Chondrocyte (in vitro differentiated cells): ENCODE measurements at regions not wholly inside any gene's neighbourhood (a gene's known extent, or its start where the extent isn't known, plus 50 kb on each side); places are given as distances from the start of the nearest gene placed in this dataset.
A peak's percentile ranks its signal among the peaks of the same experiment; 100 is the strongest.
"Not testable (repeated sequence)": the region's sequence is repeated elsewhere in the genome, so short reads cannot be mapped to it uniquely, and the experiment has no call there.

Source experiments
- DNase-seq: peaks from one replicate; pipeline ENCODE4 v3.0.0; 2021; ENCODE audit warnings: mixed read lengths, low spot score
- H3K27ac Mint-ChIP-seq: one replicate; pipeline ENCODE4 v1.8.0; 2021; ENCODE audit warnings: mild to moderate bottlenecking, moderate library complexity, mixed read lengths; ENCODE audit not compliant: unreplicated experiment
- H3K27me3 Mint-ChIP-seq: 2 replicates; pipeline ENCODE4 v1.8.0; 2021; ENCODE audit warnings: low read depth, mixed read lengths
- H3K36me3 Mint-ChIP-seq: 2 replicates; pipeline ENCODE4 v1.8.0; 2021; ENCODE audit warnings: low read depth, mixed read lengths
- H3K4me1 Mint-ChIP-seq: 2 replicates; pipeline ENCODE4 v1.8.0; 2021; ENCODE audit warnings: low read depth, mild to moderate bottlenecking, mixed read lengths
- H3K4me3 Mint-ChIP-seq: one replicate; pipeline ENCODE4 v1.8.0; 2021; ENCODE audit warnings: mild to moderate bottlenecking, moderate library complexity, mixed read lengths; ENCODE audit not compliant: unreplicated experiment
- H3K9me3 Mint-ChIP-seq: 2 replicates; pipeline ENCODE4 v1.8.0; 2021; ENCODE audit warnings: low read depth, mixed read lengths
- TF ChIP-seq, protein P1 (sequence below): fragments of 200-600 bp; sonication (generic); IDR thresholded peaks from 2 replicates; pipeline ENCODE4 v1.5.0; 2021; ENCODE audit warnings: antibody characterized with exemption, mild to moderate bottlenecking, moderate library complexity

DNA sequence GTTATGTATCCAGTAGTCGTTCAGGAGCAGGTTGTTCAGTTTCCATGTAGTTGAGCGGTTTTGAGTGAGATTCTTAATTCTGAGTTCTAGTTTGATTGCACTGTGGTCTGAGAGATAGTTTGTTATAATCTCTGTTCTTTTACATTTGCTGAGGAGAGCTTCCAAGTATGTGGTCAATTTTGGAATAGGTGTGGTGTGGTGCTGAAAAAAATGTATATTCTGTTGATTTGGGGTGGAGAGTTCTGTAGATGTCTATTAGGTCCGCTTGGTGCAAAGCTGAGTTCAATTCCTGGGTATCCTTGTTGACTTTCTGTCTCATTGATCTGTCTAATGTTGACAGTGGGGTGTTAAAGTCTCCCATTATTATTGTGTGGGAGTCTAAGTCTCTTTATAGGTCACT is 68.6 kb upstream of the IZUMO1R start:
- H3K27me3 Mint-ChIP-seq, H3K9me3 Mint-ChIP-seq, H3K36me3 Mint-ChIP-seq, H3K27ac Mint-ChIP-seq, DNase-seq, H3K4me3 Mint-ChIP-seq, H3K4me1 Mint-ChIP-seq: not testable (repeated sequence)

DNA sequence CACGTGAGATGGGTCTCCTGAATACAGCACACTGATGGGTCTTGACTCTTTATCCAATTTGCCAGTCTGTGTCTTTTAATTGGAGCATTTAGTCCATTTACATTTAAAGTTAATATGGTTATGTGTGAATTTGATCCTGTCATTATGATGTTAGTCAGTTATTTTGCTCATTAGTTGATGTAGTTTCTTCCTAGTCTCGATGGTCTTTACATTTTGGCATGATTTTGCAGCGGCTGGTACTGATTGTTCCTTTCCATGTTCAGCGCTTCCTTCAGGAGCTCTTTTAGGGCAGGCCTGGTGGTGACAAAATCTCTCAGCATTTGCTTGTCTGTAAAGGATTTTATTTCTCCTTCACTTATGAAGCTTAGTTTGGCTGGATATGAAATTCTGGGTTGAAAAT is 68.0 kb upstream of the IZUMO1R start:
- not testable (repeated sequence) for H3K9me3 Mint-ChIP-seq, H3K27me3 Mint-ChIP-seq

DNA sequence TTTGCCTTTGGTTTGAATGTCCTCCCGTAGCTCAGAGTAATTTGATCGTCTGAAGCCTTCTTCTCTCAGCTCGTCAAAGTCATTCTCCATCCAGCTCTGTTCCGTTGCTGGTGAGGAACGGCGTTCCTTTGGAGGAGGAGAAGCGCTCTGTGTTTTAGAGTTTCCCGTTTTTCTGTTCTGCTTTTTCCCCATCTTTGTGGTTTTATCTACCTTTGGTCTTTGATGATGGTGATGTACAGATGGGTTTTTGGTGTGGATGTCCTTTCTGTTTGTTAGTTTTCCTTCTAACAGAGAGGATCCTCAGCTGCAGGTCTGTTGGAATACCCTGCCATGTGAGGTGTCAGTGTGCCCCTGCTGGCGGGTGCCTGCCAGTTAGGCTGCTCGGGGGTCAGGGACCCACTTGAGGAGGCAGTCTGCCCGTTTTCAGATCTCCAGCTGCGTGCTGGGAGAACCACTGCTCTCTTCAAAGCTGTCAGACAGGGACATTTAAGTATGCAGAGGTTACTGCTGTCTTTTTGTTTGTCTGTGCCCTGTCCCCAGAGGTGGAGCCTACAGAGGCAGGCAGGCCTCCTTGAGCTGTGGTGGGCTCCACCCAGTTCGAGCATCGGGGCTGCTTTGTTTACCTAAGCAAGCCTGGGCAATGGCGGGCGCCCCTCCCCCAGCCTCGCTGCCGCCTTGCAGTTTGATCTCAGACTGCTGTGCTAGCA is 66.8 kb upstream of the IZUMO1R start:
- H3K36me3 Mint-ChIP-seq, H3K27ac Mint-ChIP-seq, H3K4me3 Mint-ChIP-seq, H3K27me3 Mint-ChIP-seq, H3K4me1 Mint-ChIP-seq, H3K9me3 Mint-ChIP-seq: not testable (repeated sequence)
- DNase-seq = peak; percentile 99

More for the DNA sequence above, 68.0 kb upstream of the IZUMO1R start:
- not testable (repeated sequence) for H3K27ac Mint-ChIP-seq, DNase-seq, H3K4me3 Mint-ChIP-seq, H3K4me1 Mint-ChIP-seq, H3K36me3 Mint-ChIP-seq

DNA sequence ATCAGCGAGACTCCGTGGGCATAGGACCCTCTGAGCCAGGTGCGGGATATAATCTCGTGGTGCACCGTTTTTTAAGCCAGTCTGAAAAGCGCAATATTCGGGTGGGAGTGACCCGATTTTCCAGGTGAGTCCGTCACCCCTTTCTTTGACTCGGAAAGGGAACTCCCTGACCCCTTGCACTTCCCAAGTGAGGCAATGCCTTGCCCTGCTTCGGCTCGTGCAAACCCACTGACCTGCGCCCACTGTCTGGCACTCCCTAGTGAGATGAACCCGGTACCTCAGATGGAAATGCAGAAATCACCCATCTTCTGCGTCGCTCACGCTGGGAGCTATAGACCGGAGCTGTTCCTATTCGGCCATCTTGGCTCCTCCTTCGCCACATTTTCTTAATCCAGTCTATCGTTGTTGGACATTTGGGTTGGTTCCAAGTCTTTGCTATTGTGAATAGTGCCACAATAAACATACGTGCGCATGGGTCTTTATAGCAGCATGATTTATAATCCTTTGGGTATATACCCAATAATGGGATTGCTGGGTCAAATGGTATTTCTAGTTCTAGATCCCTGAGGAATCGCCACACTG is 66.1 kb upstream of the IZUMO1R start:
- not testable (repeated sequence) for H3K4me1 Mint-ChIP-seq, H3K4me3 Mint-ChIP-seq, H3K27me3 Mint-ChIP-seq, H3K27ac Mint-ChIP-seq, H3K36me3 Mint-ChIP-seq, H3K9me3 Mint-ChIP-seq
- DNase-seq = peak; percentile 99

DNA sequence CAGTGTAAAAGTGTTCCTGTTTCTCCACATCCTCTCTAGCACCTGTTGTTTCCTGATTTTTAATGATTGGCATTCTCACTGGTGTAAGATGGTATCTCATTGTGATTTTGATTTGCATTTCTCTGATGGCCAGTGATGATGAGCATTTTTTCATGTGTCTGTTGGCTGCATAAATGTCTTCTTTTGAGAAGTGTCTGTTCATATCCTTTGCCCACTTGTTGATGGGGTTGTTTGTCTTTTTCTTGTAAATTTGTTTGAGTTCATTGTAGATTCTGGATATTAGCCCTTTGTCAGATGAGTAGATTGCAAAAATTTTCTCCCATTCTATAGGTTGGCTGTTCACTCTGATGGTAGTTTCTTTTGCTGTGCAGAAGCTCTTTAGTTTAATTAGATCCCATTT is 65.6 kb upstream of the IZUMO1R start:
- H3K27me3 Mint-ChIP-seq, H3K36me3 Mint-ChIP-seq, H3K4me1 Mint-ChIP-seq, DNase-seq, H3K4me3 Mint-ChIP-seq, H3K27ac Mint-ChIP-seq, H3K9me3 Mint-ChIP-seq: not testable (repeated sequence)

DNA sequence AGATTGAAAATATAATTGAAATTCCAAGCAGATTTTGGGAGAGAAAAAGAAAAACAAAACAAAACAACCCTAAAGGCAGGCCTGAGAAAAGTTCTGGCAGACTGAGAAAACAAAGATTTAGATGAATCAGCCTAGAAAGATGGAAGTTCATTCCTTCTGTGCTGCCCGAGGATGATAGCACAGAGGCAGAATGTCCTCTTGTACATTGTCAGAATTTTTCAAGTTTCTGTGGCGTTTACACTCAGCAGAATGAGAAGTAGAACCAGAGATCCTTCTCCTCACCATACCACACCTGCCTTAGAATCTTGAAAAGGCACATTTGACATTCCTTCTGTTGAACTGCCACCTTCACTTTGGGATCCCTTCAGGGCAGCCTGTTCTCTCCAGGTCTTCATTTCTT is 62.5 kb upstream of the IZUMO1R start:
- Mint-ChIP-seq H3K4me1 (peaks cover 9% of the 10 kb centered on the region), H3K4me3 (no peak overlapping the region), H3K9me3 (no peaks in the 10 kb centered on the region), H3K27ac (no peak overlapping the region), H3K27me3 (no peaks in the 10 kb centered on the region), H3K36me3 (no peaks in the 10 kb centered on the region)
- TF ChIP-seq, protein P1, sequence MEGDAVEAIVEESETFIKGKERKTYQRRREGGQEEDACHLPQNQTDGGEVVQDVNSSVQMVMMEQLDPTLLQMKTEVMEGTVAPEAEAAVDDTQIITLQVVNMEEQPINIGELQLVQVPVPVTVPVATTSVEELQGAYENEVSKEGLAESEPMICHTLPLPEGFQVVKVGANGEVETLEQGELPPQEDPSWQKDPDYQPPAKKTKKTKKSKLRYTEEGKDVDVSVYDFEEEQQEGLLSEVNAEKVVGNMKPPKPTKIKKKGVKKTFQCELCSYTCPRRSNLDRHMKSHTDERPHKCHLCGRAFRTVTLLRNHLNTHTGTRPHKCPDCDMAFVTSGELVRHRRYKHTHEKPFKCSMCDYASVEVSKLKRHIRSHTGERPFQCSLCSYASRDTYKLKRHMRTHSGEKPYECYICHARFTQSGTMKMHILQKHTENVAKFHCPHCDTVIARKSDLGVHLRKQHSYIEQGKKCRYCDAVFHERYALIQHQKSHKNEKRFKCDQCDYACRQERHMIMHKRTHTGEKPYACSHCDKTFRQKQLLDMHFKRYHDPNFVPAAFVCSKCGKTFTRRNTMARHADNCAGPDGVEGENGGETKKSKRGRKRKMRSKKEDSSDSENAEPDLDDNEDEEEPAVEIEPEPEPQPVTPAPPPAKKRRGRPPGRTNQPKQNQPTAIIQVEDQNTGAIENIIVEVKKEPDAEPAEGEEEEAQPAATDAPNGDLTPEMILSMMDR = no peak
- no peak for DNase-seq

DNA sequence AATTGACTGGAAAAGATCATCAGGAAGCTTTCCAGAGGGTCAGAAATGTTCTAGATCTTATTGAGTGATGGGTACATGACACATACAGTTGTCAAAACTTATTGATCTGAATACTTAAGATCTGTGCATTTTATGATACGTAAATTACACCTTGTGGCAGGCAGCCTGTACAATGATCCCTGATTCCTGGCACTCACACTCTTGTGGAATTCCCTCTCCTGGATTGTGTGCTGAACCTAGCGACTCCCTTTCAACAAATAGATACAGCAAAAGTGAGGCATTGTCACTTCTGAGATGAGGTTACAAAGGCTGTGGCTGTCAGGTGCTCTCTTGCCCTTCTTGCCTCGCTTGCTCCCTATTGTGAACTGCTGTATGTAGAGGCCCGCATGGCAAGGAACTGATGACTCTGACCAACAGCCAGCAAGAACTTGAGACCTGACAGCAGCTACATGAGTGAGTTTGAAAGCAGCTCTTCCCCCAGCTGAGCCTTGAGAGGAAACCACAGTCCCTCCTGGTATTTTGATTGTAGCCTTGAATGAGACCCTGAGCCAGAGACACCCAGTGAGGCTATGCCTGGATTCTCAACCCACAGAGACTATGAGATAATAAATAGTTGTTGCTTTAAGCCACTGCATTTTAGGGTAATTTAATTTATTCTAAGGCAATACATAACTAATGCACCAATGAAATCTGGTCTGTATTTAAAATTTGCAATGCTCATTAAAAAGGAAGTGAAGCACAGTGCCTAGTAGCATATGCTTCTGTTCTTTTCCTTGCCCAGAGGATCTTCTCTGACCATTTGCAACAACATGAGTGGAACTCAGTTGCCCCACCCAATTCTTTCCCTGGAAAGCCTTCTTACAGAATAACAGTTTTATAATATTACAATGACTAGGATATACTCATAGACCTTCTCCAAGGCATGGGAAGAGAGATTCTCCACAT is 60.5 kb upstream of the IZUMO1R start:
- Mint-ChIP-seq H3K9me3 (no peaks in the 10 kb centered on the region), H3K4me3 (no peak overlapping the region), H3K4me1 (peaks cover 9% of the 10 kb centered on the region), H3K36me3 (no peaks in the 10 kb centered on the region), H3K27ac (no peak overlapping the region), H3K27me3 (no peaks in the 10 kb centered on the region)
- no peak for DNase-seq
- TF ChIP-seq, protein P1 = no peak
